Upper lobe of left lung (tissue), 4 donors: ENCODE measurements at regions not wholly inside any gene's neighbourhood (a gene's known extent, or its start where the extent isn't known, plus 50 kb on each side); places are given as distances from the start of the nearest gene placed in this dataset.

Experiments used
- CTCF ChIP-seq, 6 experiments: fragments of 450-650 bp in 4 of 6; fragments of 200-600 bp in 2 of 6; sonication (generic) in 2 of 6; IDR thresholded peaks; one replicate each; pipeline ENCODE4 v1.5.1; 2016 to 2019; ENCODE audit warnings: antibody characterized with exemption in 6 of 6
- EP300 ChIP-seq, 4 donors: sonication (generic); formaldehyde crosslinking; IDR thresholded peaks; one replicate each; pipeline ENCODE4 v1.5.1; 2017; ENCODE audit warnings: antibody characterized with exemption in 4 of 4, control low read depth in 2 of 4
- POLR2A ChIP-seq, 4 donors: fragments of 450-650 bp; IDR thresholded peaks; one replicate each; pipeline ENCODE4 v1.5.1; 2016 to 2017; ENCODE audit warnings: antibody characterized with exemption in 4 of 4, mild to moderate bottlenecking in 2 of 4

GRCh38 chr1:81498471-81499462 is 302.0 kb upstream of the ADGRL2 start:
- no peak for TF ChIP-seq POLR2A (IDR thresholded peaks at IDR 0.05)
- no peak for TF ChIP-seq CTCF (IDR thresholded peaks at IDR 0.05)
- no peak for TF ChIP-seq EP300 (IDR thresholded peaks at IDR 0.05)
